ENCODE measurements at regions not wholly inside any gene's neighbourhood (a gene's known extent, or its start where the extent isn't known, plus 50 kb on each side); places are given as distances from the start of the nearest gene placed in this dataset.

- no peak for TF ChIP-seq POLR2A (IDR thresholded peaks at IDR 0.05; ENCODE audit: low read depth)
- no peak for TF ChIP-seq EP300 (IDR thresholded peaks at IDR 0.05)
- TF ChIP-seq CTCF (IDR thresholded peaks at IDR 0.05), result no peak
- no peak for TF ChIP-seq POLR2AphosphoS5 (IDR thresholded peaks at IDR 0.05)
- Histone ChIP-seq H3K9me3 (no peaks in the 10 kb centered on the region), H3K27me3 (no peaks in the 10 kb centered on the region), H3K4me1 (no peaks in the 10 kb centered on the region), H3K36me3 (no peaks in the 10 kb centered on the region), H3K27ac (replicated peaks in 1 of 4) (no peak overlapping the region), H3K4me3 (no peak overlapping the region)
- DNase-seq (ENCODE audit: extremely low spot score), result no peak
- intact Hi-C loops (cut with DNase I), result no loop called here
- WGBS, result 83% methylated on average over 3 of the region's 3 CpGs
These were observed 225.0 kb upstream of the SALL1 start for GRCh38 chr16:51376080-51376479.

- no peak for DNase-seq (ENCODE audit: extremely low spot score)
- Histone ChIP-seq H3K27ac (replicated peaks in 1 of 4) (no peak overlapping the region), H3K4me3 (no peak overlapping the region), H3K36me3 (no peaks in the 10 kb centered on the region), H3K27me3 (no peaks in the 10 kb centered on the region), H3K4me1 (no peaks in the 10 kb centered on the region), H3K9me3 (no peaks in the 10 kb centered on the region)
- TF ChIP-seq EP300 (IDR thresholded peaks at IDR 0.05) (no peak), POLR2A (IDR thresholded peaks at IDR 0.05; ENCODE audit: low read depth) (no peak), CTCF (IDR thresholded peaks at IDR 0.05) (no peak), POLR2AphosphoS5 (IDR thresholded peaks at IDR 0.05) (no peak)
- intact Hi-C loops (cut with DNase I), result no loop called here
- 84% methylated on average over 5 of the region's 5 CpGs for WGBS
These were observed 223.7 kb upstream of the SALL1 start for GRCh38 chr16:51374790-51375189.

DNA sequence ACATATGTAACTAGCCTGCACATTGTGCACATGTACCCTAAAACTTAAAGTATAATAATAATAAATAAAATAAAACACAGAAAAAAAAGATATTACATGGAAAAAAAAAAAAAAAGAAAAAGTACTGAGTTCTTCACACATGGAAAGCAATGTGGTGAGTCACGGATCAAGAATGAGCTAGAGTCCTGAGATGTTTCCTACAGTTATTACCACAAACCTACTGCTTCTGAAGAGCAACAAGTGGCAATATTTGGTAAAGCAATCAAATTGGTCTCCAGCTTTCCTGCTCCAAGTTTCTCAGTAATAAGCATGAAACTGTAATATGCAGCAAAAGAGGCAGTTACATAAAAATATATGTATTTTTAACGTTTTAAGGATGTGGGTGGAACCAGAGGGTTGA lies 223.3 kb upstream of the SALL1 start:
- no peak for DNase-seq (ENCODE audit: extremely low spot score)
- no peak for TF ChIP-seq CTCF (IDR thresholded peaks at IDR 0.05)
- TF ChIP-seq POLR2AphosphoS5 (IDR thresholded peaks at IDR 0.05), result no peak
- no peak for TF ChIP-seq EP300 (IDR thresholded peaks at IDR 0.05)
- no peak for TF ChIP-seq POLR2A (IDR thresholded peaks at IDR 0.05; ENCODE audit: low read depth)
- intact Hi-C loops (cut with DNase I), result no loop called here
- no peaks in the 10 kb centered on the region for H3K9me3 ChIP-seq
- no peaks in the 10 kb centered on the region for H3K4me1 ChIP-seq
- H3K27ac ChIP-seq (replicated peaks in 1 of 4), result no peak overlapping the region
- no peak overlapping the region for H3K4me3 ChIP-seq
- H3K27me3 ChIP-seq, result no peaks in the 10 kb centered on the region
- whole genome bisulfite sequencing, result 83% methylated on average over 2 of the region's 2 CpGs
- no peaks in the 10 kb centered on the region for H3K36me3 ChIP-seq

DNA sequence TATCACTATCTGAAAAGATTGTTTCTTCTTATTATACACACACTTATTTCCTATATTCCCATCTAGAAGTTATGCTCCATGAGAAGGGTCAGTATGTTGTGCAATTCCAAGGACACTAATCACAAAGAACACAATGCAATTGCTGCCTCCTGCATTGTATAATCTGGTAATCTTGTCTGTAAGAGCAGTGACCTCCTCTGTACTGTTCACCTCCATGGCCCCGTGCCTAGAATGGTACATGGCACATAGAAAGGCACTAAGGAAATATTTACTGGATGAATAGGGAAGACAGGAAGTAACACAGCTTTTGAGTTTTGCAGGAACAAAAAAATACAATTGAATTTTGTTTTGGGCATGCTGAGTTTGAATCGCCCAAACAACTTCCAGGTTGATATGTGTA lies 214.6 kb upstream of the SALL1 start:
- no peak overlapping the region for H3K4me3 ChIP-seq
- 78% methylated on average over 2 of the region's 2 CpGs for WGBS
- DNase-seq (ENCODE audit: extremely low spot score), result no peak
- no peaks in the 10 kb centered on the region for H3K36me3 ChIP-seq
- intact Hi-C loops (cut with DNase I), result no loop called here
- TF ChIP-seq CTCF (IDR thresholded peaks at IDR 0.05) (no peak), EP300 (IDR thresholded peaks at IDR 0.05) (no peak)
- no peaks in the 10 kb centered on the region for H3K27me3 ChIP-seq
- H3K9me3 ChIP-seq, result no peaks in the 10 kb centered on the region
- H3K4me1 ChIP-seq, result no peaks in the 10 kb centered on the region
- H3K27ac ChIP-seq (replicated peaks in 1 of 4), result no peak overlapping the region

GRCh38 chr16:51359141-51359955 lies 208.3 kb upstream of the SALL1 start:
- WGBS, result 49% methylated on average over 12 of the region's 17 CpGs
- no peak overlapping the region for H3K27ac ChIP-seq (replicated peaks in 1 of 4)
- DNase-seq (ENCODE audit: extremely low spot score), result no peak

More at GRCh38 chr16:51359141-51359955, 208.3 kb upstream of the SALL1 start:
- Histone ChIP-seq H3K9me3 (no peaks in the 10 kb centered on the region), H3K4me1 (peaks cover 0 to 11% (median 5%) of the 10 kb centered on the region in 4 donors), H3K36me3 (no peaks in the 10 kb centered on the region), H3K4me3 (no peak overlapping the region), H3K27me3 (no peaks in the 10 kb centered on the region)
- intact Hi-C loops (cut with DNase I), result no loop called here
- TF ChIP-seq POLR2A (IDR thresholded peaks at IDR 0.05; ENCODE audit: low read depth), result no peak
- TF ChIP-seq CTCF (IDR thresholded peaks at IDR 0.05), result no peak
- no peak for TF ChIP-seq EP300 (IDR thresholded peaks at IDR 0.05)
- TF ChIP-seq POLR2AphosphoS5 (IDR thresholded peaks at IDR 0.05), result no peak
